OCI-LY1 (cell line): ENCODE measurements at regions not wholly inside any gene's neighbourhood (a gene's known extent, or its start where the extent isn't known, plus 50 kb on each side); places are given as distances from the start of the nearest gene placed in this dataset.

ENCODE experiments used
- EZH2 ChIP-seq: fragments of 200-600 bp; sonication (generic), shearing (Covaris generic); IDR thresholded peaks from 2 replicates; pipeline ENCODE4 v1.8.0; 2017; ENCODE audit warnings: borderline replicate concordance, mixed run types, mild to moderate bottlenecking, antibody characterized with exemption, low read length, moderate library complexity, mixed read lengths
- TF ChIP-seq, protein P1 (sequence below): fragments of 200-600 bp; sonication (generic), shearing (Covaris generic); IDR thresholded peaks from 2 replicates; pipeline ENCODE4 v1.5.1; 2017; ENCODE audit warnings: mild to moderate bottlenecking, antibody characterized with exemption, low read length, moderate library complexity, mixed read lengths

DNA sequence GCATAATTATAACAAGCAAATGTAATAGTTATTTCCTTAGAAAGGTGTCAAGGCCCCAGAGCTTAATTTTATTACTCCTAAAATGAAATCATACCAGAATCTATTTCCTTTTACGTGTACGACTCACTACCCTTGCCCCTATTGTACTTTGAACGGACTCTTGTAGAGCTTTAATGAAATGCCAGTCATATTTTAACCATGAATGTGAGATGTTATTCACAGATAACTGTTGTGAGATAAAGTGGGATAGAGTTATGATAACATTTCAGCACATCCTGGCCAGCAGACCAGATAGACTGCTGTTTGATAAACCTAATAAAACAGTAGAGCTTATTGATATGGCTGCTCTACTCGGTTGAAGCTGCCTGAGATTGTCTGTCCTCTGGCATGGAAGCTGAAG lies 500.8 kb upstream of the PBX1 start:
- TF ChIP-seq, protein P1, sequence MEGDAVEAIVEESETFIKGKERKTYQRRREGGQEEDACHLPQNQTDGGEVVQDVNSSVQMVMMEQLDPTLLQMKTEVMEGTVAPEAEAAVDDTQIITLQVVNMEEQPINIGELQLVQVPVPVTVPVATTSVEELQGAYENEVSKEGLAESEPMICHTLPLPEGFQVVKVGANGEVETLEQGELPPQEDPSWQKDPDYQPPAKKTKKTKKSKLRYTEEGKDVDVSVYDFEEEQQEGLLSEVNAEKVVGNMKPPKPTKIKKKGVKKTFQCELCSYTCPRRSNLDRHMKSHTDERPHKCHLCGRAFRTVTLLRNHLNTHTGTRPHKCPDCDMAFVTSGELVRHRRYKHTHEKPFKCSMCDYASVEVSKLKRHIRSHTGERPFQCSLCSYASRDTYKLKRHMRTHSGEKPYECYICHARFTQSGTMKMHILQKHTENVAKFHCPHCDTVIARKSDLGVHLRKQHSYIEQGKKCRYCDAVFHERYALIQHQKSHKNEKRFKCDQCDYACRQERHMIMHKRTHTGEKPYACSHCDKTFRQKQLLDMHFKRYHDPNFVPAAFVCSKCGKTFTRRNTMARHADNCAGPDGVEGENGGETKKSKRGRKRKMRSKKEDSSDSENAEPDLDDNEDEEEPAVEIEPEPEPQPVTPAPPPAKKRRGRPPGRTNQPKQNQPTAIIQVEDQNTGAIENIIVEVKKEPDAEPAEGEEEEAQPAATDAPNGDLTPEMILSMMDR, result no peak
- TF ChIP-seq EZH2, result no peak
